ENCODE measurements at regions not wholly inside any gene's neighbourhood (a gene's known extent, or its start where the extent isn't known, plus 50 kb on each side); places are given as distances from the start of the nearest gene placed in this dataset.
"Not testable (repeated sequence)": the region's sequence is repeated elsewhere in the genome, so short reads cannot be mapped to it uniquely, and the experiment has no call there.

- H3K27ac ChIP-seq: no peak overlapping the region
- DNase-seq (ENCODE audit: low read depth, low spot score): no peak
Observed at GRCh38 chr14:66001356-66001755, 484.8 kb upstream of the CCDC196 start.

- H3K27ac ChIP-seq: no peak overlapping the region
- DNase-seq (ENCODE audit: low read depth, low spot score): no peak
Observed at GRCh38 chr14:66003082-66003730, 483.0 kb upstream of the CCDC196 start.

- no peak overlapping the region for H3K27ac ChIP-seq
- DNase-seq (ENCODE audit: low read depth, low spot score): no peak
Observed at GRCh38 chr14:66005900-66006434, 480.2 kb upstream of the CCDC196 start.

GRCh38 chr14:66008631-66009030 is 477.5 kb upstream of the CCDC196 start:
- H3K27ac ChIP-seq: no peak overlapping the region

GRCh38 chr14:66009089-66009488 is 477.1 kb upstream of the CCDC196 start:
- peak; percentile 41 for DNase-seq (ENCODE audit: low read depth, low spot score)
- no peak overlapping the region for H3K27ac ChIP-seq

More at GRCh38 chr14:66008631-66009030, 477.5 kb upstream of the CCDC196 start:
- no peak for DNase-seq (ENCODE audit: low read depth, low spot score)

- H3K27ac ChIP-seq: no peak overlapping the region
- DNase-seq (ENCODE audit: low read depth, low spot score): no peak
Observed at GRCh38 chr14:66010695-66011094, 475.5 kb upstream of the CCDC196 start.

- no peak for DNase-seq (ENCODE audit: low read depth, low spot score)
- H3K27ac ChIP-seq: no peak overlapping the region
Observed at GRCh38 chr14:66011855-66012254, 474.3 kb upstream of the CCDC196 start.

GRCh38 chr14:66013607-66014006 is 472.6 kb upstream of the CCDC196 start:
- not testable (repeated sequence) for H3K27ac ChIP-seq; DNase-seq (ENCODE audit: low read depth, low spot score)

- DNase-seq (ENCODE audit: low read depth, low spot score): no peak
- no peak overlapping the region for H3K27ac ChIP-seq
Observed at GRCh38 chr14:66015071-66015780, 470.9 kb upstream of the CCDC196 start.

- no peak overlapping the region for H3K27ac ChIP-seq
Observed at GRCh38 chr14:66017927-66018326, 468.2 kb upstream of the CCDC196 start.

GRCh38 chr14:66022526-66022925 is 463.6 kb upstream of the CCDC196 start:
- no peak overlapping the region for H3K27ac ChIP-seq
- DNase-seq (ENCODE audit: low read depth, low spot score): no peak

More at GRCh38 chr14:66017927-66018326, 468.2 kb upstream of the CCDC196 start:
- DNase-seq (ENCODE audit: low read depth, low spot score): no peak

GRCh38 chr14:66025779-66026178 is 460.4 kb upstream of the CCDC196 start:
- no peak for DNase-seq (ENCODE audit: low read depth, low spot score)
- no peak overlapping the region for H3K27ac ChIP-seq

- DNase-seq (ENCODE audit: low read depth, low spot score): not testable (repeated sequence)
Observed at GRCh38 chr14:66031981-66032380, 454.2 kb upstream of the CCDC196 start.

GRCh38 chr14:66032800-66033199 is 453.4 kb upstream of the CCDC196 start:
- no peak for DNase-seq (ENCODE audit: low read depth, low spot score)
- no peak overlapping the region for H3K27ac ChIP-seq

More at GRCh38 chr14:66031981-66032380, 454.2 kb upstream of the CCDC196 start:
- not testable (repeated sequence) for H3K27ac ChIP-seq

GRCh38 chr14:66036547-66036946 is 449.6 kb upstream of the CCDC196 start:
- no peak for DNase-seq (ENCODE audit: low read depth, low spot score)
- H3K27ac ChIP-seq: no peak overlapping the region

- DNase-seq (ENCODE audit: low read depth, low spot score): no peak
- H3K27ac ChIP-seq: no peak overlapping the region
Observed at GRCh38 chr14:66037361-66037760, 448.8 kb upstream of the CCDC196 start.

- no peak for DNase-seq (ENCODE audit: low read depth, low spot score)
- no peak overlapping the region for H3K27ac ChIP-seq
Observed at GRCh38 chr14:66038212-66038611, 448.0 kb upstream of the CCDC196 start.

- peak; percentile 63 for DNase-seq (ENCODE audit: low read depth, low spot score)
- H3K27ac ChIP-seq: no peak overlapping the region
Observed at GRCh38 chr14:66038618-66039017, 447.6 kb upstream of the CCDC196 start.

- no peak for DNase-seq (ENCODE audit: low read depth, low spot score)
- no peak overlapping the region for H3K27ac ChIP-seq
Observed at GRCh38 chr14:66039495-66039894, 446.7 kb upstream of the CCDC196 start.

- DNase-seq (ENCODE audit: low read depth, low spot score): no peak
- no peak overlapping the region for H3K27ac ChIP-seq
Observed at GRCh38 chr14:66041582-66041981, 444.6 kb upstream of the CCDC196 start.

- DNase-seq (ENCODE audit: low read depth, low spot score): peak; percentile 22
Observed at GRCh38 chr14:66043921-66044320, 442.2 kb upstream of the CCDC196 start.

More at GRCh38 chr14:66043921-66044320, 442.2 kb upstream of the CCDC196 start:
- no peak overlapping the region for H3K27ac ChIP-seq

All from epithelial cell of prostate (primary cell).